ENCODE measurements at regions not wholly inside any gene's neighbourhood (a gene's known extent, or its start where the extent isn't known, plus 50 kb on each side); places are given as distances from the start of the nearest gene placed in this dataset.

DNA sequence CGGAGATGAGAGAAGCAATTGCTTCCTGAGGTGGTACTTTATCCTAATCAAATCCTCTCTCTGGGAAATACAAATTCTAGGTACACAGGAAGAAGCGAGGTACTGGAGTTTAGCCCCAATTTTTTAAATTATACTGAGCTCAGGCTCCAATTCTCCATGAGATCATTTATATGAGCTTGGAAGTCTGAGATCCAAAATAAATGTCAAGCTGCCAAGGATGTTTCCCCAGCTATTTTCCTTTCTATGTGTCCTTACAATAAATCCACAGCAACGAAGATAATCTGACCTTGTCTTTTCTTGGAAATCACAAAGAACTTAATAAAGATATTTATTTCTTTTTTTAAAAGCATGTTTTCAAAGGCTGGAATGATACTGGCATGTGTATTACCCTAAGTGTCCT, 597.3 kb downstream of the GABRG2 start:
- no peak for TF ChIP-seq POLR2A (IDR thresholded peaks at IDR 0.05)
- TF ChIP-seq, protein P1, sequence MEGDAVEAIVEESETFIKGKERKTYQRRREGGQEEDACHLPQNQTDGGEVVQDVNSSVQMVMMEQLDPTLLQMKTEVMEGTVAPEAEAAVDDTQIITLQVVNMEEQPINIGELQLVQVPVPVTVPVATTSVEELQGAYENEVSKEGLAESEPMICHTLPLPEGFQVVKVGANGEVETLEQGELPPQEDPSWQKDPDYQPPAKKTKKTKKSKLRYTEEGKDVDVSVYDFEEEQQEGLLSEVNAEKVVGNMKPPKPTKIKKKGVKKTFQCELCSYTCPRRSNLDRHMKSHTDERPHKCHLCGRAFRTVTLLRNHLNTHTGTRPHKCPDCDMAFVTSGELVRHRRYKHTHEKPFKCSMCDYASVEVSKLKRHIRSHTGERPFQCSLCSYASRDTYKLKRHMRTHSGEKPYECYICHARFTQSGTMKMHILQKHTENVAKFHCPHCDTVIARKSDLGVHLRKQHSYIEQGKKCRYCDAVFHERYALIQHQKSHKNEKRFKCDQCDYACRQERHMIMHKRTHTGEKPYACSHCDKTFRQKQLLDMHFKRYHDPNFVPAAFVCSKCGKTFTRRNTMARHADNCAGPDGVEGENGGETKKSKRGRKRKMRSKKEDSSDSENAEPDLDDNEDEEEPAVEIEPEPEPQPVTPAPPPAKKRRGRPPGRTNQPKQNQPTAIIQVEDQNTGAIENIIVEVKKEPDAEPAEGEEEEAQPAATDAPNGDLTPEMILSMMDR (IDR thresholded peaks at IDR 0.05): no peak

All from breast epithelium (tissue), 3 donors.